Fibroblast of pulmonary artery (primary cell): ENCODE measurements at regions not wholly inside any gene's neighbourhood (a gene's known extent, or its start where the extent isn't known, plus 50 kb on each side); places are given as distances from the start of the nearest gene placed in this dataset.

ENCODE experiments used
- DNase-seq: peaks from one replicate; pipeline ENCODE4 v3.0.0-alpha.2; 2010; ENCODE audit warnings: low read depth
- H3K4me3 ChIP-seq: replicated peaks from 2 replicates; pipeline ENCODE4 v1.5.1; 2011; ENCODE audit warnings: low read depth, mild to moderate bottlenecking, control low read depth, low read length, moderate library complexity
- TF ChIP-seq, protein P1 (sequence below): IDR thresholded peaks from 2 replicates; pipeline ENCODE4 v1.5.1; 2011; ENCODE audit warnings: mild to moderate bottlenecking, control low read depth, low read length, inconsistent platforms; ENCODE audit errors: missing control alignments

DNA sequence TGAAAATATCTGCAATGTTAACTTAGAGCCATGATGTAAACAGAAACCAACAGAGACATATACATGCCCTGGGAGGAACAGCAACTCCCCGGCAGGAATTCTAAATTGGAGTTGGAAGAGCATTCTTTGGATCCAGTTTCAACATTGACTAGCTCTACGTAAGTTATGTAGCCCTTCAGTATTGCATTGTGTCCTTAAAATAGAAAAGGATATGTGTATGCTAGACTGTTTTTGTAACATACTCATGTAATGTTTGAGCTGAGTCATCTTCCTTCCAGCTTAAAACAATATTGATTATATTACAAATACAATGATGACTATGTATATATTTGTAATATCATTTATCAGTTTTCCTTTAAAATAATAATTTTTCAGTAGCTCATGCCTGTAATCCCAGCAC lies 1422.2 kb upstream of the PCDH20 start:
- TF ChIP-seq, protein P1, sequence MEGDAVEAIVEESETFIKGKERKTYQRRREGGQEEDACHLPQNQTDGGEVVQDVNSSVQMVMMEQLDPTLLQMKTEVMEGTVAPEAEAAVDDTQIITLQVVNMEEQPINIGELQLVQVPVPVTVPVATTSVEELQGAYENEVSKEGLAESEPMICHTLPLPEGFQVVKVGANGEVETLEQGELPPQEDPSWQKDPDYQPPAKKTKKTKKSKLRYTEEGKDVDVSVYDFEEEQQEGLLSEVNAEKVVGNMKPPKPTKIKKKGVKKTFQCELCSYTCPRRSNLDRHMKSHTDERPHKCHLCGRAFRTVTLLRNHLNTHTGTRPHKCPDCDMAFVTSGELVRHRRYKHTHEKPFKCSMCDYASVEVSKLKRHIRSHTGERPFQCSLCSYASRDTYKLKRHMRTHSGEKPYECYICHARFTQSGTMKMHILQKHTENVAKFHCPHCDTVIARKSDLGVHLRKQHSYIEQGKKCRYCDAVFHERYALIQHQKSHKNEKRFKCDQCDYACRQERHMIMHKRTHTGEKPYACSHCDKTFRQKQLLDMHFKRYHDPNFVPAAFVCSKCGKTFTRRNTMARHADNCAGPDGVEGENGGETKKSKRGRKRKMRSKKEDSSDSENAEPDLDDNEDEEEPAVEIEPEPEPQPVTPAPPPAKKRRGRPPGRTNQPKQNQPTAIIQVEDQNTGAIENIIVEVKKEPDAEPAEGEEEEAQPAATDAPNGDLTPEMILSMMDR, result no peak
- DNase-seq, result peak; percentile 39
- H3K4me3 ChIP-seq, result no peak overlapping the region

DNA sequence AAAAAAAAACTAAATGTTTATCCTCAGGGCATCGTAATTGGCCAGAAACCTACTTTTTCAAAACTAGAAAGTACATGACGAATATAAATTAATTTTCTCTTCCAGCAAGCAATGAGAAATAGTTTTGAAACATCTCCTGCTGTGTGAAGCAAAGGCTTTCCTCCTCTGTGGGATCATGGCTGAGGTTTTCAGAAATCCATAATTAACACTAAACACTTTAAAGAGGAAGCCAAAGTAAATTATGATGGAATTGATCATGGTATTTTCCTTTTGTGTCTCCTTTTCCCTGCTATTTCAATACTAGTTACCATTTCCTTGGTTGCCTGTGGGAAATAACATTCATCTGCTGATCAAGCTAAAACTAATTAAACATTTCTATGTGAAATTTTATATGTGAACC lies 1413.8 kb upstream of the PCDH20 start:
- H3K4me3 ChIP-seq, result no peak overlapping the region
- no peak for DNase-seq
- TF ChIP-seq, protein P1, result no peak

DNA sequence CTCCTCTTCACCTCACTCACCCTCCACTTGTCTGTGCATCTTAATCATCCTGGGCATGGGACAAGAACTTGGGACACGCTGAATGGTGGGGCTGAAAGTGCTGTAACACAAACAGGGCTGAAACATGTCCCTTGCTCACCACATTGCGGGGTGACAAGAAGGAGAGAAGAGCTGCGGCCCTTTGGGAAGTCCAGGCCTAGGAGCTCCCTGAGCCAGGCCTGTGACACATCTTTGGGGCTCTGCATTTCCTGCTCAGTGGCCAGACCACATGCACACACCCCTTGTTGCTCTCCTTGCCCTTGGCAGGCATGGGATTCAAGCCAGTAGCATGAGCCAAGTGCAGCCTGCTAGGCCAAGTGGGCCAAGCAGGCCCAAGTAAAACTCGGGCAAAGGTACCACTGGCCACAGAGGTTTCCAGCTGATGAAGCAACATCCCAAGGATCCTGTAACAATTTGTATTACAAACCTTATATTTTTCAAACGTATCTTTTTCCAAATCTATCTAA lies 1384.3 kb upstream of the PCDH20 start:
- TF ChIP-seq, protein P1, result no peak
- no peak for DNase-seq
- H3K4me3 ChIP-seq, result no peak overlapping the region

DNA sequence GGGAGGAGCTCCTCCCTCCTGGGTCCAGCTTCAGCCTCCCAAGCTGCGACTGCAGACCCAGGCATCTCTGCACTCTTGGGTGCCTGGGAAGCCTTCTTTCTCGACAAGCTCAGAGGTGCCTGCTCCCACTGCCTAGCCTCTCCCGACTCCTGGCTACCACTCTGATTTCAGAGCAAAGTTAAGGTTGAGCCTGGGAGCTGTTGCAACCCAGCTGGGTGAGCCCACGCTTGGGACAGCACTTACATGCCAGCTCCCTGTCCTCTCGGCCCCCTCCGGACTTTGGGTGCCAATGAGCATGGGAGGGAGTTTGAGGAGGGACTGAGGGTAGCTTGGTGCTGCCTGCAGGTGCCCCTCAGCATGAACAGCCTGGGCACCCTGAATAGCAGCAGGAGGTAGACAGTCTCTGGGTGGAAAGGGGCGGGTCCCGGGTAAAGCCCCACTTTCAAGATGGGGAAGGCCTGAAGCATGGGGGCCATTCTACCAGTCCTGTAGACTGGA lies 1383.4 kb upstream of the PCDH20 start:
- no peak for DNase-seq
- TF ChIP-seq, protein P1, result no peak
- no peak overlapping the region for H3K4me3 ChIP-seq

DNA sequence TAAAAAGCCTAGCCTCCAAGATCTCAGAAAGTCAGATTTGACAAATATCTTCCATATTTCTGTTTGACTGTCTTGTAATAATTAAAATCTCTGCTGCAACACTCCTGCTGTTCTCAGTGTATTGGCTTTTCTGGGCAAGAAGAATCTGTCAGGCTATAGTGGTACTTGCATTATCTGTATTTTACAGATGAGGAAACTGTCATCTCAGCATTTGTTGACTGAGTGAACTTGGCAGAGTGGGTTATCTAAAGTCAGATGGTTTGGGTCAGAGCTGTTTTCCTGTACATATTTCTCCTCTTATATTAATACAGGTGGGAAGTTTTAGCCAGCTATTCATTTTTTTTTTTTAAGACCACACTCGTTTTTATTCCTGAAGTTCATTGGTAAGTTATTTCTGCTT lies 1378.2 kb upstream of the PCDH20 start:
- no peak overlapping the region for H3K4me3 ChIP-seq
- DNase-seq, result no peak
- TF ChIP-seq, protein P1, result no peak

DNA sequence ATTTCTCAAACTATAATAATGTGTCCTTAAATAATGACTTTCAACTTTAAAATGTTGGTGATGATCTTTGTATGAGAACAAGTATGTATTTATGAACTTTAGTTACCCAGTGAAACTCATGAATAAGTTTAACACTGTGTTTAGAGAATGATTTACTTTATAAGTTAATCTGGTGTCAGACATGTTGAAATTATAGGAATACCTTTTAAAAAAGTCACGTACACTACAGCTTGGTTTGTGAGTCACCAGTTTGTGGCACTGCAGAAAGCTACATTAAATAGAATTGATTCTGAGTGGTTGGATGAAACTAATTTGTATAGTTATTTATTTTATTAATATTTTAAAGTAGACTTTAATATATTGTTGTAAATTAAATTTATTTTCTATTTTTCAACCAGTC lies 1366.2 kb upstream of the PCDH20 start:
- TF ChIP-seq, protein P1, result no peak
- DNase-seq, result no peak
- no peak overlapping the region for H3K4me3 ChIP-seq

DNA sequence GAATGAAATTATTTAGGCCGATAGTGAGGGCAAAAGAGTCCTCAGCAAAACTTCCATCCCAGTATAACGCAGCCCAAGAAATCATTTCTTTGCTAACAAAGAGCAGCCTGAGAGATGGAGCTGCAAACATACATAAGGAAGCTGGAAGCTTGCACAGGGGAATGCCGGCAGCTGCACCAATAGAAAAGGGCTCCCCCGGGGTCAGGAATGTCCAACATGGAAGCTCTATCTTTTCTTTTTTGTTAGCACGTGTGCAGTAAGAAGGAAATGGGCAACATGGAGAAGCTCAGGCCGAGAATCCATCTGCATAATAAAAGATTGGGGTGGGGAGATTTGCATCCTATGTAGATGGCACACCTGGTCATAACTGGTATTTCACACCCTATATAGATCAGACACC lies 1363.5 kb upstream of the PCDH20 start:
- no peak for DNase-seq
- H3K4me3 ChIP-seq, result no peak overlapping the region
- TF ChIP-seq, protein P1, result no peak
